GM19023 (cell line): ENCODE measurements at regions not wholly inside any gene's neighbourhood (a gene's known extent, or its start where the extent isn't known, plus 50 kb on each side); places are given as distances from the start of the nearest gene placed in this dataset.

ENCODE experiments used
- ATAC-seq: cut with Tn5 transposase; IDR thresholded peaks from one replicate; pipeline ENCODE4 v1.9.1; 2021; ENCODE audit warnings: mild to moderate bottlenecking, moderate library complexity; ENCODE audit not compliant: unreplicated experiment

- ATAC-seq, result no peak
Measured at GRCh38 chr18:78836838-78837237, 142.8 kb upstream of the SALL3 start.

DNA sequence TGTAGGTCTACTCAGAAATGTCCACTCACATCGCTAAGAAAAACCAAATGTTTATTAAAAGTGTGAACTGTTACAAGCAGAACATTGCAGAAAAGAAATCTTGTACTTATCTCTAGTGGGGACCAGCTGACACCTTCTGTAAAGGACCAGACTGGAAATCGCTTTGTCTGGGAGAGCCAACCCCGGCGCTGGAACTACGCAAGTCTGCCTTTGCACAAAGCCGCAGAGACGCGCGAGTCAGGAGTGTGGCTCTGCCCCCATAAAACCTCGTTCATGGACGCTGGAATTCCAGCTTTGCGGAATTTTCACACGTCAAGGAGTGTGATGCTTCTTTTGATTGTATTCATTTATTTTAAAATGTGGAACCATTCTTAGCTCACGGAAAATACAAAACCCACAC, 141.9 kb upstream of the SALL3 start:
- ATAC-seq, result no peak

DNA sequence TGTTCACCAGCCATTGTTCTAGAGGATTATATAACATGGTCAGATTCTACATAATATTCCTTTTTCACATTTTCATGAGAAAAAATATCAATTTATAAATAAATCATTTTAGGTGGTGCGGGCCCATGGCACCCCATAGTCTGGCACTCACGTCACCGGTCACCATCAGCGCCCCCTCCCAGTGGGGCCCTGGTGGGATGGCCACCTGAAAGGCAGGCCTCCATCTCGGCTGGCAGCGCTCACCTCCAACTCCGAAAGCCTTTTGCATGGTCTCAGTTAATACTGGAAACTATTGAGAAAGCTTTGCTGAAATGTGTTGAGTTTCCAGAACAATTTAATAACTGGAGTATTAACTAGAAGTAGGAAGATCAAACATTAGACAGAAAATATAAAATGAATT, 141.4 kb upstream of the SALL3 start:
- ATAC-seq, result no peak

GRCh38 chr18:78849046-78849445, 130.6 kb upstream of the SALL3 start:
- ATAC-seq, result no peak

DNA sequence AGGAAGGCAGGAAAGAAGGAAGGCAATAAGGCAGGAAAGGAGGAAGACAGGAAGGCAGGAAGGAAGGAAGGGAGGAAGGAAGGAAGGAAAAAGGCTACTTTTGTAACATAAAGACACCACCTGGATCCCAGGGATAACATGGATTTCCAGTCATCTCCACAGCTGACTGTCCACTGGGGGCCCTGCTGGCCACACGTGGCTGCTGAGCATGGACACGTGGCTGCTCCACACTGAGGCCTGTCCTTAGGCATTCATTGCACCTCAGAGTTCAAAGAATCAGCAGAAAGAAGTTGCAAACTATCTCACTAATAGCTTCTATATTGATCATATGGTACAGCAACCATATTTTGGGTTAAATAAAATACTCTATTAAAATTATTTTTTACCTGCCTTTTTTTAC, 130.2 kb upstream of the SALL3 start:
- no peak for ATAC-seq

DNA sequence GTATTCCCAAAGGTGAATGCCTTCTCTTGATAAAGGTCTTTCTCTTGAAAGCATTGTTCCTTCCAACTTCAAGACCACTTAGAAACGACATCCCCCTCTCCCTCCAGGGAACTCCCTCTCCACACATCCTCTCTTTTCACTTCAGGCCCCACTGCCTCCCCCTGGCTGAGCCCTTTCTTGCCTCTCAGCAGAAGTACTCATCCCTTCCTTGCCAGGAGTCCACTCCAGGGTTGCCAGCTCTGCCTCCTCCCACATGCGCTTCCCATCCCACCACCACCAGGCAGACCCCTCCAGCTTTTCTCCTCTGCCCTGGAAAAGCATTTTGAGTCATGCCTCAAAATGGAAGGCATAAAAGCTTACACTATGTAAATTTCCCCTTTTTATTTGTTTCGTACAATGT, 126.3 kb upstream of the SALL3 start:
- no peak for ATAC-seq

DNA sequence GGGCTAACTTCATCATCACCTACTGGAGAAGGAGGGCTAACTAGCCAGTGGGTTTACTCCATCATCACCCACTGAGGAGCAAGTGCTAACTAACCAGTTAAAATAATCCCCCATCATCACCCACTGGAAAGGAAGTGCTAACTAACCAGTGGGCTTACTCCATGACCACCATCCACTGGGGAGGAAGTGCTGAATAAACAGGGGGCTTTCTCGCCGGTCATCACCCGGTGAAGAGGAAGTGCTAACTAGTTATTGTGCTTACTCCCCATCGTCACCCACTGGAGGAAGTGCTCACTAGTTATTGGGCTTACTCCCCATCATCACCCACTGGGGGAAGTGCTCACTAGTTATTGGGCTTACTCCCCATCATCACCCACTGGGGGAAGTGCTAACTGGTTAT, 124.4 kb upstream of the SALL3 start:
- no peak for ATAC-seq

GRCh38 chr18:78856569-78857313, 122.9 kb upstream of the SALL3 start:
- ATAC-seq, result no peak

DNA sequence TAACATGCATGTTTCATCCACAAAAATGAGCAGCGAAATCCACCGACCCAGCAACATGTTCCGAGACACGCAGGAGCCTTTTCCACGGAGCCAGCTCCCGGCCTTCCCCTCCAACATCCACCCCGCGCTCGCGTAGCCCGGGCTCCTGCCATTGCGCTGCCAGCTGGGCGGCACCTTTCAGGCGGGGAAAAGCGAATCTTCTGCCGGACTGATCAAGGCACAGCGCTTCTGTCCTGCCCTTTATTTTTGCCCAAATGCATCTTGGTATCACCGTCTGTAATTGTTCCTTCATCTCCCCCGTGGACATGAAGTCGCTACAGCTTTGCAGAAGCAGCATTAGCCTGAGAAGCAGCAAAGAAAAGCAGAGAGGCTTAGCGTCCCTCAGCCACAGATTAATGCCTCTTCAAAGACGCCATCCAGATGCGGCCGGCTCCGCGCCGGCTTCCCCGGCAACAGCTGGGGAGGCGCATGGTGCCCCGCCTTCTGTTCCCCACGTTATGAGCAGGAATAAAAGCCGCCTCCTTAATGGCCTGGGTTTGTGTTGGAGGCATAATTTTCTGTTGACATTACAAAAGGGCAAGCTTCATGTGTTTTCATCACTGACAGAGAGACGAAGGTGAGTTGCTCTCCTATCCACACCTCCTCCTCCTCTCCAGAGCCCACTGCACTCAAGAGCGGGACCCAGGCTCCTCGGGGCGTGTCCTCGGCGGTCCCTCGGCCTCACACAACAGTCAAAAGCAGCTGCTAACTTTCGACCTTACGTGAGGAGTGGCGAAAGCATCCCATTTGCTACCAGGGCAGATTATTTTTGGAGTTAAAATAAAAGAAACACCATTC, 122.1 kb upstream of the SALL3 start:
- ATAC-seq, result no peak

DNA sequence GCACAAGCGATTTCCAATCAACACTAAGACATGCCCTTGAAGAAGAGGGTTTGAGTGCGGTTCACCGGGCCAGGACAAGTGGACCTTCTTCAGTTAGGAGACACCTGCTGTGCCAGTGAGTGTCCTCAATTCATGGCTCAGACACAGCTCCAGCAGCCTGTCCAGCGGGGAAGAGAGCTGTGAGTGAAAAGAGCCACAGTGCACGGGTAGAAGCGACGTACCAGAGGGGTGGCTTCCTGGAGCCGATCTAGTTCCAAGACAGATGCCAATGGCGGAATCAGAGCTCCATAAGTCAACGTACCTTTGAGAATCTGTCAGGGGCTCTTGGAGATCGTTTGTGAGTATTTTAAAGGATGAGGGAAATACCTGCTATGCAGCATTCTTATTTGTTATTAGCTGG, 119.9 kb upstream of the SALL3 start:
- ATAC-seq, result no peak

DNA sequence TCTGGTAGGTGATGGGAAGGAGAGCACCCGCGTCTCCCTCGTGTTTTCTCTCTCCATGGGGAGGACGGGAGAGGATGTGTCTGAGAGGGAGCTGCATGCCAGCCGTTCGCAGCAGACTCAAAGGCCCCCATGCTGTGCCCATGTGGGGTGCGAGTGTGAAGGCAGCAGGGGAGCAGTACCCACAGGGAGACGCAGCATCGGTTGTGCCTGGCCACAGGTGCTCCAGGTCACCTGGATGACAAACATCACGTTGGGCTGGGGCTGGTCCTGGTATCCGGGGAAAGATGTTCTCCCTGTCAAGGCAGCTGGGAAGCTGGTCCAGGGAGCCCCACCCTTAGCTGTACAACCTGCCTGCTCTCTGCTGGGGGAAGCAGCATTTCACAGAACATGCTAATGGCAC, 119.5 kb upstream of the SALL3 start:
- ATAC-seq, result no peak

DNA sequence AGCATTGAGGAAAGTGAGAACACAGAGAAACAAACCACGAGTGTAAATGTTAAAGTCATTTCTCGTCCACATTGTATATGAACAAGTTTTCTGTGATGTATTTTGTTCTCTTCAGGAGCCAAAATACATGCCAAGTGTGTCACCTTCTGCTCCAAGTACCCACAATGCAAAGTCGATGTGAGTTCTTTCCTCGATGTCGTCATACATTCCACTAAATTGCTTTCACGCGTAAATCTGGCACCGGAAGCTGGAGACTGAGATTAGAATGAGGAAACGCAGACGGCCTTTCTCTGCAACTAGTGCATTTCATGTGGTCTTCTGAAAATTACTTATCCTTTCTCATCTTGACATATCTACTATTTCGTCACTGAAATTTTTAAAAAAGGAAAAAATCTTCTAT, 118.5 kb upstream of the SALL3 start:
- no peak for ATAC-seq

GRCh38 chr18:78861706-78862105, 117.9 kb upstream of the SALL3 start:
- ATAC-seq, result no peak

- ATAC-seq, result no peak
Measured at GRCh38 chr18:78862395-78862794, 117.2 kb upstream of the SALL3 start.

GRCh38 chr18:78865056-78865598, 114.5 kb upstream of the SALL3 start:
- ATAC-seq, result no peak

GRCh38 chr18:78865771-78866310, 113.8 kb upstream of the SALL3 start:
- no peak for ATAC-seq

DNA sequence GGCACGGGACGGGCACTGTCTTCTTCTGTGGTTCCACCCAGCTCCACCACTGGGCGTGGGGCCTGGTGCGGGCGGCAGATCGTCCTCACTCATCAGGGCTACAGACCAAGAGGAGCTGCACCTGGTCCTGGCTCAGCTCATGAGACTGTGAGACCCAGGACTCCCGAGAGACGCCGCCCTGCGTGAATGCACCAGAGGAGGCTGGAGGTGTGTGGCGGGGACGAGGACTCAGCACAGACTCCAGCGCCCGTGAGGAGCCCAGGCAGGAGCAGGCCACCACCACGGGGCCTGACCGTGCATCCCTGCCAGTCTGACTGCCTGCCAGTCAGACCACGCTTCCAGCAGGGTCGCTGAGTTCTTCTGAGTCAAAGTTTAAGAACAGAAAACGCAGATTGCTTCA, 112.5 kb upstream of the SALL3 start:
- no peak for ATAC-seq

DNA sequence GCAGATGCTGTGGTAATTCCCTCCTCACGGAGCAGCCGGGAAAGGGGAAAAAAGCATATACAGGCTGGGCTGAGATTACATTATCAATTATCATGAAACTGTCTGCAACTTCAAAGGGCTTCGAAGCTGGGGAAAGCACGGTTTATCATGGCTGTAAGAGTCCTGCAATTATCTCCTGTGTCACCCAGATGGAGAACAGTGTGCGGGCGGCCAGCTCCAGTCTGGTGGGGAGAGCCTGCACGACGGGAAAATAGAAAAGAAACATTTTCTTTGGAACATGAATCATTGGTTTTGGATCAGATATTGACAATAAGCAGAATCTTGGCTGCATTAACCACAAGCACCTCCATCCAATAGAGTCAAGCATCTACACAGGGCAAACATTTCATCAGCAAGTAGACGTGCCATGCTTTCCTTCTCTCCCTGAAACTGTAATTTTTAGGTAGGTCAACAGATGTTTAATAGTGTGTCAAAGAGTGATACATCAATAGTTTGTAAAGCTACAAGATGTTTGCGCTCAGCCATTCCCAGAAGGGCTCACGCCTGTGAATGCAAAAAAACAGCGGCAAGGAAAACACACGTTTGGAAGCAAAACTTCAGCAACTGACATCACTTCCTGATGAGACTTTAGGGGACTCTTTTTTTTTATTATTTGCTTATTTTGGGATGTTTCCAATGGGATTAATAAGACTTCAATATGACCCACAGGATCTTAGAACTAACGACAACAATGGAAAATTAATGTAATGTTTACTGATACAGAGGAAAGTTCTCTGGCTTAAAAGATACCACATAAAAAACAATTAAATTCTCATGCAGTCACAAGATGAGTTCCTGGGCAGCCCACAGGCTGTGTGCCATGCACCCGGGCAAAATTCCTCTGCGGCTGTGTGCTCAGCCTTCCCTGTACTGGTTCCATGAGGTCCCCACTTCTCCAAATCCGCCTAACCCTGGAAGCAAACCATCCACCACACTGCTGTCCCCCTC, 111.0 kb upstream of the SALL3 start:
- no peak for ATAC-seq

- no peak for ATAC-seq
Measured at GRCh38 chr18:78871618-78872017, 108.0 kb upstream of the SALL3 start.

GRCh38 chr18:78873926-78874500, 105.6 kb upstream of the SALL3 start:
- ATAC-seq, result no peak
